HG02973 (cell line): ENCODE measurements at regions not wholly inside any gene's neighbourhood (a gene's known extent, or its start where the extent isn't known, plus 50 kb on each side); places are given as distances from the start of the nearest gene placed in this dataset.

Experiments used
- ATAC-seq: cut with Tn5 transposase; IDR thresholded peaks from one replicate; pipeline ENCODE4 v1.9.1; 2021; ENCODE audit warnings: moderate library complexity; ENCODE audit not compliant: unreplicated experiment

DNA sequence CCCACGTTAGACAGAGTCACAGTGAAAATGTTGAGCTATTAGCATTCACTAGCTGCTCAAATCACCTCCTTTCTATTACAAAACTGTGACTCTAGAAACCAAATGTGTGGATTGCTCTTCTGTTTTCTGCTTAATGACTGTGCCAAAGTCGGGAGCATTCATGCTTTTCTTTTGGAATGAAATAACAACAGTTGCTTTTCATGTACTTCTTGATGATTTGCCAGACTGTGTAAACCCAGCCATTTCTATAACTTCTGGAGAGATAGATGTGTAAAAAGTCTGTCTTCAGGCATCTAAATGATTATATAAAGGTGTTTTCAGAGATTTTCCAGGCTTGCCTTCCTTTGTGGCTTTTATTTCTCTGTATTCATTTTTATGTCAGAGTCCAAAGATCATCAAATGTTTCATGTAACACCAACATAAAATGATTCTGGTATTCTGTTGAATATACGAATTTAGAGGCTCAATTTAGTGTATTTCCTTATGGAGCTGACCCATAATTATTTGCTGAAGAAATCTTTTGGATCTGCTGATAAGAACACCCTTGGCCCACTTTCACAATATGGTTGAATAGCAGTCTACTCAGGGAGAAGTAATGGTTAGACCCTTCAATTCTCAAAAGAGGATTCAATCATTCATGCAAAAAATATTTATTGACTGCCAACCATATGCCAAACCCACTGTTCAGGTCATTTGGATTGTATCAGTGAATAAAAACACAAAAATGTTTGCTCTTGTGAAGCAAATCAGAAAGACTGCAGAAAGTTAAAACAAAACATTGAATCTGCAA is 581.2 kb downstream of the CDH18 start:
- ATAC-seq = no peak

DNA sequence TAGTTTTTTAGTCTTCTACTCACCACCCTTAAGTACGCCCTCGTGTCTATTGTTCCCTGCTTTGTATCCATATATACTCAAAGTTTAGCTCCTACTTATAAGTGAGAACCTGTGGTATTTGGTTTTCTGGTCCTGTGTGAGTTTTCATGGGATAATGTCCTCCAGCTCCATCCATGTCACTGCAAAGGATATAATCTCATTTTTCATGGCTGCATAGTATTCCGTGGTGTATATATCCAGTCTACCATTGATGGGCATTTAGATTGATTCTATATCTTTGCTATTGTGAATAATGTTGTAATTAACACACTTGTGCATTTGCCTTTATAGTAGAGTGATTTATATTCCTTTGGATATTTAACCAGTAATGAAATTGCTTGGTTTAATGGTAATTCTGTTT is 579.9 kb downstream of the CDH18 start:
- no peak for ATAC-seq

- ATAC-seq = no peak
Observed at GRCh38 chr5:19411936-19412335, 576.1 kb downstream of the CDH18 start.
